Caco-2 (cell line): ENCODE measurements at regions not wholly inside any gene's neighbourhood (a gene's known extent, or its start where the extent isn't known, plus 50 kb on each side); places are given as distances from the start of the nearest gene placed in this dataset.

ENCODE experiments used
- BruUV-seq: library from RNA; stranded (reverse); fragments of 400-500 nt; replicated peaks from 2 replicates; lab custom pipeline; 2021; lab: Mats Ljungman, UMichigan
- CTCF ChIA-PET: fragments of 300-600 bp; sonication (Branson Sonifier 250); formaldehyde crosslinking; loops from one replicate; lab custom pipeline; 2022; ENCODE audit warnings: antibody characterized with exemption; lab: Charles Lee
- POLR2A ChIA-PET: fragments of 300-600 bp; sonication (Branson Sonifier 250); formaldehyde crosslinking; loops from one replicate; lab custom pipeline; 2022; ENCODE audit warnings: antibody characterized with exemption; lab: Charles Lee
- DNase-seq, 2 experiments: peaks; one replicate each; pipeline versions ENCODE4 v3.0.0 to v3.0.0-alpha.2; 2020 to 2022
- H3K27me3 ChIP-seq: replicated peaks from 2 replicates; pipeline ENCODE4 v1.6.0; 2011; ENCODE audit warnings: low read length; ENCODE audit not compliant: control insufficient read depth, insufficient read depth
- H3K36me3 ChIP-seq: 2 replicates; pipeline ENCODE4 v1.5.1; 2011; ENCODE audit warnings: low read length; ENCODE audit not compliant: control insufficient read depth, insufficient read depth
- H3K4me1 ChIP-seq: fragments of 250-450 bp; sonication (Bioruptor Pico); 2 replicates; pipeline ENCODE4 v1.5.1; 2020; ENCODE audit warnings: mild to moderate bottlenecking
- H3K4me3 ChIP-seq: 2 replicates; pipeline ENCODE4 v1.5.1; 2011; ENCODE audit warnings: low read depth, mild to moderate bottlenecking, control low read depth, low read length
- H3K9me3 ChIP-seq: fragments of 250-450 bp; sonication (Bioruptor Pico); 2 replicates; pipeline ENCODE4 v1.5.1; 2020; ENCODE audit warnings: mild to moderate bottlenecking, moderate library complexity
- H3K27ac Mint-ChIP-seq: one replicate; pipeline ENCODE4 v1.8.0; 2022; ENCODE audit warnings: mixed read lengths; ENCODE audit not compliant: unreplicated experiment
- H3K27me3 Mint-ChIP-seq: one replicate; pipeline ENCODE4 v1.8.0; 2022; ENCODE audit warnings: mixed read lengths; ENCODE audit not compliant: insufficient read depth, unreplicated experiment
- H3K36me3 Mint-ChIP-seq: one replicate; pipeline ENCODE4 v1.8.0; 2022; ENCODE audit warnings: mild to moderate bottlenecking, mixed read lengths; ENCODE audit not compliant: insufficient read depth, unreplicated experiment
- H3K4me1 Mint-ChIP-seq: one replicate; pipeline ENCODE4 v1.8.0; 2022; ENCODE audit warnings: low read depth, mixed read lengths; ENCODE audit not compliant: unreplicated experiment
- H3K4me3 Mint-ChIP-seq: one replicate; pipeline ENCODE4 v1.8.0; 2022; ENCODE audit warnings: mild to moderate bottlenecking, moderate library complexity, mixed read lengths; ENCODE audit not compliant: unreplicated experiment
- H3K9me3 Mint-ChIP-seq: one replicate; pipeline ENCODE4 v1.8.0; 2022; ENCODE audit warnings: mixed read lengths; ENCODE audit not compliant: unreplicated experiment
- intact Hi-C: fragments of 100-400 bp; cut with micrococcal nuclease; formaldehyde crosslinking; loops from one replicate; pipeline ENCODE4 v1.10.0; 2022; ENCODE audit not compliant: unreplicated experiment
- TF ChIP-seq, protein P1 (sequence below), 2 experiments: fragments of 200-600 bp in 1 of 2; IDR thresholded peaks; 1 replicate in 1 of 2; 2 replicates in 1 of 2; pipeline versions ENCODE4 v1.5.1 to v1.8.0; 2011 to 2022; ENCODE audit warnings: antibody characterized with exemption in 1 of 2, control low read depth in 1 of 2, inconsistent platforms in 1 of 2, low read depth in 1 of 2, low read length in 1 of 2, mild to moderate bottlenecking in 1 of 2, moderate library complexity in 1 of 2; ENCODE audit not compliant: insufficient read depth in 1 of 2, severe bottlenecking in 1 of 2, unreplicated experiment in 1 of 2

DNA sequence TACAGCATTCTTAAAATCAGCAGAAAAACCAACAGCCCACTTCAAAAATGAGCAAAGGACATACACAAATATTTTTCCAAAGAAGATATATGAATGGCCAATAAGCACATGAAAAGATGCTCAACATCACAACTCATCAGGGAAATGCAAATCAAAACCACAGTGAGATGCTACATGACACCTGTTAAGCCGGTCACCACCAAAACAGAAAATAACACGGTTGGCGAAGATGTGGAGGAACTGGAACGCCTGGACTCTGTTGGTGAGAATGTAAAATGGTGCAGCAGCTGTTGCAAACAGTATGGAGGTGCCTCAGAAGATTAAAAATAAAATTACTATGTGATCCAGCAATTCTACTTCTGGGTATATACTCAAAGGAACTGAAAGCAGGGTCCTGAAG, 184.8 kb downstream of the INHBB start:
- H3K9me3 Mint-ChIP-seq, result no peaks in the 10 kb centered on the region
- Histone ChIP-seq H3K27me3 (no peaks in the 10 kb centered on the region), H3K4me3 (no peak overlapping the region), H3K9me3 (no peaks in the 10 kb centered on the region), H3K36me3 (no peaks in the 10 kb centered on the region), H3K4me1 (no peaks in the 10 kb centered on the region)
- ChIA-PET POLR2A (no interaction called here), CTCF (no interaction called here)
- H3K27me3 Mint-ChIP-seq, result no peaks in the 10 kb centered on the region
- TF ChIP-seq, protein P1, sequence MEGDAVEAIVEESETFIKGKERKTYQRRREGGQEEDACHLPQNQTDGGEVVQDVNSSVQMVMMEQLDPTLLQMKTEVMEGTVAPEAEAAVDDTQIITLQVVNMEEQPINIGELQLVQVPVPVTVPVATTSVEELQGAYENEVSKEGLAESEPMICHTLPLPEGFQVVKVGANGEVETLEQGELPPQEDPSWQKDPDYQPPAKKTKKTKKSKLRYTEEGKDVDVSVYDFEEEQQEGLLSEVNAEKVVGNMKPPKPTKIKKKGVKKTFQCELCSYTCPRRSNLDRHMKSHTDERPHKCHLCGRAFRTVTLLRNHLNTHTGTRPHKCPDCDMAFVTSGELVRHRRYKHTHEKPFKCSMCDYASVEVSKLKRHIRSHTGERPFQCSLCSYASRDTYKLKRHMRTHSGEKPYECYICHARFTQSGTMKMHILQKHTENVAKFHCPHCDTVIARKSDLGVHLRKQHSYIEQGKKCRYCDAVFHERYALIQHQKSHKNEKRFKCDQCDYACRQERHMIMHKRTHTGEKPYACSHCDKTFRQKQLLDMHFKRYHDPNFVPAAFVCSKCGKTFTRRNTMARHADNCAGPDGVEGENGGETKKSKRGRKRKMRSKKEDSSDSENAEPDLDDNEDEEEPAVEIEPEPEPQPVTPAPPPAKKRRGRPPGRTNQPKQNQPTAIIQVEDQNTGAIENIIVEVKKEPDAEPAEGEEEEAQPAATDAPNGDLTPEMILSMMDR (IDR thresholded peaks at IDR 0.05; ENCODE audit: insufficient read depth in 1 of 2, low read depth in 1 of 2, low read length in 1 of 2, severe bottlenecking in 1 of 2, unreplicated experiment in 1 of 2), result no peak
- H3K27ac Mint-ChIP-seq, result no peak overlapping the region
- peaks cover 6% of the 10 kb centered on the region for H3K4me1 Mint-ChIP-seq
- H3K36me3 Mint-ChIP-seq, result no peaks in the 10 kb centered on the region
- no TSS peak for BruUV-seq
- no peak overlapping the region for H3K4me3 Mint-ChIP-seq
- intact Hi-C loops, result no loop called here
- DNase-seq, result no peak

DNA sequence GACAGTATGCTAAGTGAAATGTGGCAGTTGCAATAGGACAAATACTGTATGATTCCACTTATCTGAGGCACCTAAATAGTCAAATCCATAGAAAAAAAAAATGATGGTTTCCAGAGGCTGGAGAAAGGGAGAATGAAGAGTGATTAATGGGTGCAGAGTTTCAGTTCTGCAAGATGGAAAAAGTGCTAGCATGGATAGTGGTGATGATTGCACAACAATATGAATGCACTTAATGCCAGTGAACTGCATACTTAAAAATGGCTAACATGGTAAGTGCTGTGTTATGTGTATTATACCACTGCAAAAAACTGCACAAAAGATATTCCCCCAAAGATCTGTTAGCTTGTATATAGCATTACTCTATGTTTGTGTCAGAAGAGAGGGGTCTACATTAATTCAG, 185.4 kb downstream of the INHBB start:
- no peak overlapping the region for H3K4me3 Mint-ChIP-seq
- no peaks in the 10 kb centered on the region for H3K9me3 ChIP-seq
- POLR2A ChIA-PET, result no interaction called here
- intact Hi-C loops, result no loop called here
- DNase-seq, result no peak
- peaks cover 6% of the 10 kb centered on the region for H3K4me1 Mint-ChIP-seq
- no peaks in the 10 kb centered on the region for H3K36me3 Mint-ChIP-seq
- no peaks in the 10 kb centered on the region for H3K4me1 ChIP-seq
- no peaks in the 10 kb centered on the region for H3K27me3 Mint-ChIP-seq
- no peaks in the 10 kb centered on the region for H3K36me3 ChIP-seq
- H3K9me3 Mint-ChIP-seq, result no peaks in the 10 kb centered on the region
- TF ChIP-seq, protein P1 (IDR thresholded peaks at IDR 0.05; ENCODE audit: insufficient read depth in 1 of 2, low read depth in 1 of 2, low read length in 1 of 2, severe bottlenecking in 1 of 2, unreplicated experiment in 1 of 2), result no peak
- BruUV-seq, result no TSS peak
- CTCF ChIA-PET, result no interaction called here
- H3K27me3 ChIP-seq, result no peaks in the 10 kb centered on the region
- no peak overlapping the region for H3K27ac Mint-ChIP-seq
- H3K4me3 ChIP-seq, result no peak overlapping the region

DNA sequence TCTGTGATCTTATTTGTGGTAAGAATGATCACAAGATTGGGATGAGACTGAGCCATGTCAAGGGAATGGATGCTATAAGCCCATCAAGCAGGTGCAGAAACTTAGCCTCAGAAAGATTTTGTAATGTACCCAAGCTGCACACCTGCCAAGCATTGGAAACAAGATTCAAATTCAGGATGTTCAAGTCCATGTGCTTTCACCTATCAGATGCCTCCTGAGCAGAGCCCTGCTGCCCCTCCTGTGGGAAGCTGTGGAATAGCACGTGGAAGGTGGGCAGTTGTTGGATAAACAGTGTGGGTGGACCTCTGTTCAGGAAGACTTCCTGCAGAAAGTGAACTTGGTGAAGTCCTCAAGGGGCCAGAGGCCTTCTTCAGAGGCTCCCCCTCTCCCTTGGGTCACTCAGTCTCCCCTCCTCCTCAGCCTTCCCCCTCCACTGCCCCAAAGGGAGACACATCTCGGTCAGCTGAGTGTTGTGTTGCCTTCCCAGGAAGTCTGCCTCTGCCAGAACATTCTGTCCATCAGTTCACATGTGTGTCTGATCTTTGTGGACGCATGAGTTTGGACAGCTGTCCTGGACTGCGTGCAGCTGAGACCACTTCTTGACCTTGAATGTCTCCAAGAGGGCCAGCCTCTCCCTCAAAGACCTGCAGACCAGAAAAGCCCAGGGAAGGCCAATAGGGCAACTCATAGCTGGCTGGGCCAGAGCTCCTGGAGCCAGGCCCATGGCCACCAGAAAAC, 186.1 kb downstream of the INHBB start:
- TF ChIP-seq, protein P1 (IDR thresholded peaks at IDR 0.05; ENCODE audit: insufficient read depth in 1 of 2, low read depth in 1 of 2, low read length in 1 of 2, severe bottlenecking in 1 of 2, unreplicated experiment in 1 of 2), result no peak
- no peaks in the 10 kb centered on the region for H3K9me3 Mint-ChIP-seq
- peaks cover 6% of the 10 kb centered on the region for H3K4me1 Mint-ChIP-seq
- no peaks in the 10 kb centered on the region for H3K36me3 ChIP-seq
- BruUV-seq, result no TSS peak
- CTCF ChIA-PET, result no interaction called here
- no peak overlapping the region for H3K4me3 ChIP-seq
- no peaks in the 10 kb centered on the region for H3K4me1 ChIP-seq
- POLR2A ChIA-PET, result no interaction called here
- DNase-seq, result no peak
- no peaks in the 10 kb centered on the region for H3K27me3 ChIP-seq
- H3K36me3 Mint-ChIP-seq, result no peaks in the 10 kb centered on the region
- intact Hi-C loops, result no loop called here
- no peaks in the 10 kb centered on the region for H3K9me3 ChIP-seq
- H3K27me3 Mint-ChIP-seq, result no peaks in the 10 kb centered on the region
- H3K4me3 Mint-ChIP-seq, result no peak overlapping the region
- H3K27ac Mint-ChIP-seq, result no peak overlapping the region
